GM19463 (cell line): ENCODE measurements at regions not wholly inside any gene's neighbourhood (a gene's known extent, or its start where the extent isn't known, plus 50 kb on each side); places are given as distances from the start of the nearest gene placed in this dataset.

Experiments
- ATAC-seq: cut with Tn5 transposase; IDR thresholded peaks from one replicate; pipeline ENCODE4 v1.9.1; 2021; ENCODE audit warnings: mild to moderate bottlenecking, moderate library complexity; ENCODE audit not compliant: unreplicated experiment

GRCh38 chrX:21056622-21057021 lies 317.6 kb upstream of the CNKSR2 start:
- ATAC-seq, result no peak

GRCh38 chrX:21047034-21047455 lies 327.2 kb upstream of the CNKSR2 start:
- no peak for ATAC-seq

GRCh38 chrX:21014326-21014725 lies 359.9 kb upstream of the CNKSR2 start:
- ATAC-seq, result no peak

- ATAC-seq, result no peak
Measured at GRCh38 chrX:21004835-21005234, 369.4 kb upstream of the CNKSR2 start.

GRCh38 chrX:20995829-20996228 lies 378.4 kb upstream of the CNKSR2 start:
- no peak for ATAC-seq

GRCh38 chrX:20989361-20989760 lies 384.9 kb upstream of the CNKSR2 start:
- ATAC-seq, result no peak

- ATAC-seq, result no peak
Measured at GRCh38 chrX:20988804-20989203, 385.4 kb upstream of the CNKSR2 start.

GRCh38 chrX:20988118-20988517 lies 386.1 kb upstream of the CNKSR2 start:
- no peak for ATAC-seq

- ATAC-seq, result no peak
Measured at GRCh38 chrX:20980426-20980825, 393.8 kb upstream of the CNKSR2 start.

- ATAC-seq, result no peak
Measured at GRCh38 chrX:20974326-20974725, 399.9 kb upstream of the CNKSR2 start.

- no peak for ATAC-seq
Measured at GRCh38 chrX:20973038-20973437, 401.2 kb upstream of the CNKSR2 start.

GRCh38 chrX:20971250-20971649 lies 403.0 kb upstream of the CNKSR2 start:
- ATAC-seq, result no peak

- no peak for ATAC-seq
Measured at GRCh38 chrX:20969565-20969964, 404.7 kb upstream of the CNKSR2 start.

- ATAC-seq, result no peak
Measured at GRCh38 chrX:20968996-20969395, 405.2 kb upstream of the CNKSR2 start.

GRCh38 chrX:20967725-20968124 lies 406.5 kb upstream of the CNKSR2 start:
- no peak for ATAC-seq

- no peak for ATAC-seq
Measured at GRCh38 chrX:20965270-20966044, 408.8 kb upstream of the CNKSR2 start.

- peak; percentile 34 for ATAC-seq
Measured at GRCh38 chrX:20954014-20954413, 420.2 kb upstream of the CNKSR2 start.

GRCh38 chrX:20952180-20952579 lies 422.0 kb upstream of the CNKSR2 start:
- ATAC-seq, result peak; percentile 47

GRCh38 chrX:20951016-20951810 lies 423.0 kb upstream of the CNKSR2 start:
- no peak for ATAC-seq

- no peak for ATAC-seq
Measured at GRCh38 chrX:20947411-20947912, 426.8 kb upstream of the CNKSR2 start.

- ATAC-seq, result no peak
Measured at GRCh38 chrX:20913760-20914159, 460.5 kb upstream of the CNKSR2 start.

- ATAC-seq, result no peak
Measured at GRCh38 chrX:20906571-20906970, 467.6 kb upstream of the CNKSR2 start.
